ENCODE measurements at regions not wholly inside any gene's neighbourhood (a gene's known extent, or its start where the extent isn't known, plus 50 kb on each side); places are given as distances from the start of the nearest gene placed in this dataset.

DNA sequence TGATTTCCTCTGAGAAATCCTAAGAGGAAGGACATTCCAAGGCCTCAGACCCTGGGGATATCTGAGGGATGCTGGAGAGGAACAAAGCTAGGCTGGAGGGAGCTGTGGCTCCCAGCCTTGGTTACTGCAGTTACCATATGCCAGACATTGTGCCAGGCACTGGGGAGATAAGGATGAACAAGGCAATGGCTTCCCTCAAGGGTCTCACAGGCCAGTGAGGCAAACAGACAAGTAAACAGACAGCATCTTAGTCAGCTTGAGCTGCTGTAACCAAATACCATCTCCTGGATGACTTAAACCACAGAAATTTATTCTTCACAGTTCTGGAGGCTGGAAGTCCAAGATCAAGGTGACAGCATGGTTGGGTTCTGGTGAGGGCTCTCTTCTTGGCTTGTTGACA, 91.8 kb downstream of the SKA1 start (continued):
- TF ChIP-seq, protein P1, sequence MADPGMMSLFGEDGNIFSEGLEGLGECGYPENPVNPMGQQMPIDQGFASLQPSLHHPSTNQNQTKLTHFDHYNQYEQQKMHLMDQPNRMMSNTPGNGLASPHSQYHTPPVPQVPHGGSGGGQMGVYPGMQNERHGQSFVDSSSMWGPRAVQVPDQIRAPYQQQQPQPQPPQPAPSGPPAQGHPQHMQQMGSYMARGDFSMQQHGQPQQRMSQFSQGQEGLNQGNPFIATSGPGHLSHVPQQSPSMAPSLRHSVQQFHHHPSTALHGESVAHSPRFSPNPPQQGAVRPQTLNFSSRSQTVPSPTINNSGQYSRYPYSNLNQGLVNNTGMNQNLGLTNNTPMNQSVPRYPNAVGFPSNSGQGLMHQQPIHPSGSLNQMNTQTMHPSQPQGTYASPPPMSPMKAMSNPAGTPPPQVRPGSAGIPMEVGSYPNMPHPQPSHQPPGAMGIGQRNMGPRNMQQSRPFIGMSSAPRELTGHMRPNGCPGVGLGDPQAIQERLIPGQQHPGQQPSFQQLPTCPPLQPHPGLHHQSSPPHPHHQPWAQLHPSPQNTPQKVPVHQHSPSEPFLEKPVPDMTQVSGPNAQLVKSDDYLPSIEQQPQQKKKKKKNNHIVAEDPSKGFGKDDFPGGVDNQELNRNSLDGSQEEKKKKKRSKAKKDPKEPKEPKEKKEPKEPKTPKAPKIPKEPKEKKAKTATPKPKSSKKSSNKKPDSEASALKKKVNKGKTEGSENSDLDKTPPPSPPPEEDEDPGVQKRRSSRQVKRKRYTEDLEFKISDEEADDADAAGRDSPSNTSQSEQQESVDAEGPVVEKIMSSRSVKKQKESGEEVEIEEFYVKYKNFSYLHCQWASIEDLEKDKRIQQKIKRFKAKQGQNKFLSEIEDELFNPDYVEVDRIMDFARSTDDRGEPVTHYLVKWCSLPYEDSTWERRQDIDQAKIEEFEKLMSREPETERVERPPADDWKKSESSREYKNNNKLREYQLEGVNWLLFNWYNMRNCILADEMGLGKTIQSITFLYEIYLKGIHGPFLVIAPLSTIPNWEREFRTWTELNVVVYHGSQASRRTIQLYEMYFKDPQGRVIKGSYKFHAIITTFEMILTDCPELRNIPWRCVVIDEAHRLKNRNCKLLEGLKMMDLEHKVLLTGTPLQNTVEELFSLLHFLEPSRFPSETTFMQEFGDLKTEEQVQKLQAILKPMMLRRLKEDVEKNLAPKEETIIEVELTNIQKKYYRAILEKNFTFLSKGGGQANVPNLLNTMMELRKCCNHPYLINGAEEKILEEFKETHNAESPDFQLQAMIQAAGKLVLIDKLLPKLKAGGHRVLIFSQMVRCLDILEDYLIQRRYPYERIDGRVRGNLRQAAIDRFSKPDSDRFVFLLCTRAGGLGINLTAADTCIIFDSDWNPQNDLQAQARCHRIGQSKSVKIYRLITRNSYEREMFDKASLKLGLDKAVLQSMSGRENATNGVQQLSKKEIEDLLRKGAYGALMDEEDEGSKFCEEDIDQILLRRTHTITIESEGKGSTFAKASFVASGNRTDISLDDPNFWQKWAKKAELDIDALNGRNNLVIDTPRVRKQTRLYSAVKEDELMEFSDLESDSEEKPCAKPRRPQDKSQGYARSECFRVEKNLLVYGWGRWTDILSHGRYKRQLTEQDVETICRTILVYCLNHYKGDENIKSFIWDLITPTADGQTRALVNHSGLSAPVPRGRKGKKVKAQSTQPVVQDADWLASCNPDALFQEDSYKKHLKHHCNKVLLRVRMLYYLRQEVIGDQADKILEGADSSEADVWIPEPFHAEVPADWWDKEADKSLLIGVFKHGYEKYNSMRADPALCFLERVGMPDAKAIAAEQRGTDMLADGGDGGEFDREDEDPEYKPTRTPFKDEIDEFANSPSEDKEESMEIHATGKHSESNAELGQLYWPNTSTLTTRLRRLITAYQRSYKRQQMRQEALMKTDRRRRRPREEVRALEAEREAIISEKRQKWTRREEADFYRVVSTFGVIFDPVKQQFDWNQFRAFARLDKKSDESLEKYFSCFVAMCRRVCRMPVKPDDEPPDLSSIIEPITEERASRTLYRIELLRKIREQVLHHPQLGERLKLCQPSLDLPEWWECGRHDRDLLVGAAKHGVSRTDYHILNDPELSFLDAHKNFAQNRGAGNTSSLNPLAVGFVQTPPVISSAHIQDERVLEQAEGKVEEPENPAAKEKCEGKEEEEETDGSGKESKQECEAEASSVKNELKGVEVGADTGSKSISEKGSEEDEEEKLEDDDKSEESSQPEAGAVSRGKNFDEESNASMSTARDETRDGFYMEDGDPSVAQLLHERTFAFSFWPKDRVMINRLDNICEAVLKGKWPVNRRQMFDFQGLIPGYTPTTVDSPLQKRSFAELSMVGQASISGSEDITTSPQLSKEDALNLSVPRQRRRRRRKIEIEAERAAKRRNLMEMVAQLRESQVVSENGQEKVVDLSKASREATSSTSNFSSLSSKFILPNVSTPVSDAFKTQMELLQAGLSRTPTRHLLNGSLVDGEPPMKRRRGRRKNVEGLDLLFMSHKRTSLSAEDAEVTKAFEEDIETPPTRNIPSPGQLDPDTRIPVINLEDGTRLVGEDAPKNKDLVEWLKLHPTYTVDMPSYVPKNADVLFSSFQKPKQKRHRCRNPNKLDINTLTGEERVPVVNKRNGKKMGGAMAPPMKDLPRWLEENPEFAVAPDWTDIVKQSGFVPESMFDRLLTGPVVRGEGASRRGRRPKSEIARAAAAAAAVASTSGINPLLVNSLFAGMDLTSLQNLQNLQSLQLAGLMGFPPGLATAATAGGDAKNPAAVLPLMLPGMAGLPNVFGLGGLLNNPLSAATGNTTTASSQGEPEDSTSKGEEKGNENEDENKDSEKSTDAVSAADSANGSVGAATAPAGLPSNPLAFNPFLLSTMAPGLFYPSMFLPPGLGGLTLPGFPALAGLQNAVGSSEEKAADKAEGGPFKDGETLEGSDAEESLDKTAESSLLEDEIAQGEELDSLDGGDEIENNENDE (IDR thresholded peaks at IDR 0.05; ENCODE audit: insufficient replicate concordance, low read length): no peak
- TF ChIP-seq POLR2A (IDR thresholded peaks at IDR 0.05; ENCODE audit: control extremely low read depth in 1 of 2, low read depth in 2 of 2, low read length in 2 of 2) (no peak), SRF (IDR thresholded peaks at IDR 0.05; ENCODE audit: low read depth, low read length) (no peak), CEBPB (IDR thresholded peaks at IDR 0.05; ENCODE audit: low read depth, low read length) (no peak), NANOG (IDR thresholded peaks at IDR 0.05; ENCODE audit: insufficient read depth, low read depth, low read length, poor library complexity, severe bottlenecking) (no peak), EGR1 (IDR thresholded peaks at IDR 0.05; ENCODE audit: borderline replicate concordance, low read depth, low read length) (no peak), YY1 (IDR thresholded peaks at IDR 0.05; ENCODE audit: low read depth, low read length) (no peak), SP4 (IDR thresholded peaks at IDR 0.05; ENCODE audit: low read length) (no peak)
